NCI-H1436 treated with DMSO at 0.1 percent for 48 hours (cell line): ENCODE measurements at regions not wholly inside any gene's neighbourhood (a gene's known extent, or its start where the extent isn't known, plus 50 kb on each side); places are given as distances from the start of the nearest gene placed in this dataset.
"Not testable (repeated sequence)": the region's sequence is repeated elsewhere in the genome, so short reads cannot be mapped to it uniquely, and the experiment has no call there.

ENCODE experiments used
- DNase-seq: peaks from one replicate; lab custom pipeline; 2025; lab: John Stamatoyannopoulos, UW

- no peak for DNase-seq
Measured at GRCh38 chr4:189096717-189097116, 844.0 kb upstream of the FRG1 start.

GRCh38 chr4:189098932-189099696, 841.6 kb upstream of the FRG1 start:
- peak; percentile 92 for DNase-seq

- no peak for DNase-seq
Measured at GRCh38 chr4:189113389-189113888, 827.2 kb upstream of the FRG1 start.

- no peak for DNase-seq
Measured at GRCh38 chr4:189117426-189117825, 823.2 kb upstream of the FRG1 start.

GRCh38 chr4:189121336-189121735, 819.3 kb upstream of the FRG1 start:
- DNase-seq = no peak

GRCh38 chr4:189124149-189124758, 816.4 kb upstream of the FRG1 start:
- DNase-seq = no peak

- no peak for DNase-seq
Measured at GRCh38 chr4:189124791-189125190, 815.9 kb upstream of the FRG1 start.

- no peak for DNase-seq
Measured at GRCh38 chr4:189126040-189126439, 814.6 kb upstream of the FRG1 start.

GRCh38 chr4:189128341-189128740, 812.3 kb upstream of the FRG1 start:
- DNase-seq = no peak

- DNase-seq = no peak
Measured at GRCh38 chr4:189129044-189129694, 811.5 kb upstream of the FRG1 start.

- no peak for DNase-seq
Measured at GRCh38 chr4:189131118-189131517, 809.6 kb upstream of the FRG1 start.

- DNase-seq = no peak
Measured at GRCh38 chr4:189136462-189136861, 804.2 kb upstream of the FRG1 start.

- no peak for DNase-seq
Measured at GRCh38 chr4:189143263-189143952, 797.3 kb upstream of the FRG1 start.

GRCh38 chr4:189147005-189147929, 793.4 kb upstream of the FRG1 start:
- no peak for DNase-seq

- not testable (repeated sequence) for DNase-seq
Measured at GRCh38 chr4:189155083-189155482, 785.6 kb upstream of the FRG1 start.

- DNase-seq = no peak
Measured at GRCh38 chr4:189162073-189162789, 778.4 kb upstream of the FRG1 start.

GRCh38 chr4:189162888-189163287, 777.8 kb upstream of the FRG1 start:
- DNase-seq = no peak

GRCh38 chr4:189176002-189176401, 764.7 kb upstream of the FRG1 start:
- DNase-seq = no peak

- DNase-seq = no peak
Measured at GRCh38 chr4:189177130-189177529, 763.5 kb upstream of the FRG1 start.

- no peak for DNase-seq
Measured at GRCh38 chr4:189178125-189178746, 762.4 kb upstream of the FRG1 start.
